RCC 7860 (cell line): ENCODE measurements at regions not wholly inside any gene's neighbourhood (a gene's known extent, or its start where the extent isn't known, plus 50 kb on each side); places are given as distances from the start of the nearest gene placed in this dataset.
"Not testable (repeated sequence)": the region's sequence is repeated elsewhere in the genome, so short reads cannot be mapped to it uniquely, and the experiment has no call there.

Experiments
- DNase-seq: peaks from one replicate; pipeline ENCODE4 v3.0.0-alpha.2; 2015; ENCODE audit warnings: low spot score
- FAIRE-seq: peaks from 2 replicates; lab custom pipeline; 2012; peaks lifted over from hg19 to GRCh38; lab: Jason Lieb, UNC

GRCh38 chr2:217604527-217605194, 398.1 kb downstream of the TNS1 start:
- FAIRE-seq (no peak), DNase-seq (no peak)

- no peak for DNase-seq
- no peak for FAIRE-seq
These were observed 401.2 kb downstream of the TNS1 start for GRCh38 chr2:217601601-217602000.

- DNase-seq (no peak), FAIRE-seq (no peak)
These were observed 402.9 kb downstream of the TNS1 start for GRCh38 chr2:217599906-217600305.

GRCh38 chr2:217597681-217598080, 405.1 kb downstream of the TNS1 start:
- no peak for DNase-seq
- FAIRE-seq, result no peak

- no peak for DNase-seq
- no peak for FAIRE-seq
These were observed 405.6 kb downstream of the TNS1 start for GRCh38 chr2:217597145-217597544.

GRCh38 chr2:217593732-217594131, 409.1 kb downstream of the TNS1 start:
- DNase-seq, result no peak
- no peak for FAIRE-seq

GRCh38 chr2:217588266-217588665, 414.5 kb downstream of the TNS1 start:
- FAIRE-seq (no peak), DNase-seq (no peak)

GRCh38 chr2:217585362-217585761, 417.4 kb downstream of the TNS1 start:
- FAIRE-seq, result no peak
- no peak for DNase-seq

- not testable (repeated sequence) for FAIRE-seq, DNase-seq
These were observed 422.4 kb downstream of the TNS1 start for GRCh38 chr2:217580407-217580806.

- no peak for DNase-seq
- FAIRE-seq, result no peak
These were observed 429.2 kb downstream of the TNS1 start for GRCh38 chr2:217573571-217573970.

- FAIRE-seq (no peak), DNase-seq (no peak)
These were observed 432.4 kb downstream of the TNS1 start for GRCh38 chr2:217570394-217570793.

- FAIRE-seq (no peak), DNase-seq (no peak)
These were observed 434.4 kb downstream of the TNS1 start for GRCh38 chr2:217568289-217568971.

- no peak for FAIRE-seq
- DNase-seq, result no peak
These were observed 439.2 kb downstream of the TNS1 start for GRCh38 chr2:217563565-217563964.

GRCh38 chr2:217562871-217563480, 439.8 kb downstream of the TNS1 start:
- DNase-seq (no peak), FAIRE-seq (no peak)

- FAIRE-seq, result no peak
- DNase-seq, result no peak
These were observed 443.7 kb downstream of the TNS1 start for GRCh38 chr2:217559084-217559483.

- DNase-seq (no peak), FAIRE-seq (no peak)
These were observed 447.5 kb downstream of the TNS1 start for GRCh38 chr2:217555081-217555876.

- FAIRE-seq, result no peak
- no peak for DNase-seq
These were observed 449.1 kb downstream of the TNS1 start for GRCh38 chr2:217553679-217554078.

GRCh38 chr2:217553202-217553601, 449.6 kb downstream of the TNS1 start:
- no peak for FAIRE-seq
- DNase-seq, result no peak

- FAIRE-seq (no peak), DNase-seq (no peak)
These were observed 450.7 kb downstream of the TNS1 start for GRCh38 chr2:217552081-217552480.

GRCh38 chr2:217551252-217551899, 451.4 kb downstream of the TNS1 start:
- DNase-seq (peak; percentile 70), FAIRE-seq (no peak)

GRCh38 chr2:217539126-217539525, 463.7 kb downstream of the TNS1 start:
- DNase-seq, result no peak
- FAIRE-seq, result no peak
